Fibroblast of upper back skin (primary cell): ENCODE measurements at regions not wholly inside any gene's neighbourhood (a gene's known extent, or its start where the extent isn't known, plus 50 kb on each side); places are given as distances from the start of the nearest gene placed in this dataset.
"Not testable (repeated sequence)": the region's sequence is repeated elsewhere in the genome, so short reads cannot be mapped to it uniquely, and the experiment has no call there.

ENCODE experiments used
- DNase-seq: peaks from one replicate; pipeline ENCODE4 v3.0.0-alpha.2; 2013

DNA sequence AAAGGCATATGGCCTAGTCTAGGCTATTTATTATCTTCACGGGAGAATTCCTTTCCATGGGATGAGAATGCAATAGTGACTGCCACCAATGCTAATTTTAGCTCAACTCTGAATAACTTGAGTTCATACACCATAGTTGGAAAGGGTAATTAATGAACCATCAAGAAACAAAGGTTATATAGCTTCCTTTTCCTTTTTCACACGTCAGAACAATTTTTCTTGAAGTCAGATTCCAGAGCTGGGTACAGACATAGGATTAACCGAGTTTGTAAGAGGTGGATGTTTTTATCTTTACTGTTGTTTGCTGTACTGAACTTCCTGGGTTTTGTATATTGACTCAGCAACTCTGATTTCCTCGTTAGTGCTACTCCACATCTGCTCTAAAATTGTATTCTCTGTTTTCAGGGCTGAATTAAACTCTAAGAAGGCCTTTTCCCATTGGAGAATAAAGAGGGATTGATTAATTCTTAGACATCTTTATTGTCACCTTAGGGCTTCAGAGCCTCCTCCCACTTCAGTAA is 262.0 kb downstream of the NUF2 start:
- DNase-seq, result no peak

- no peak for DNase-seq
These were observed 264.0 kb downstream of the NUF2 start for GRCh38 chr1:163585796-163586195.

DNA sequence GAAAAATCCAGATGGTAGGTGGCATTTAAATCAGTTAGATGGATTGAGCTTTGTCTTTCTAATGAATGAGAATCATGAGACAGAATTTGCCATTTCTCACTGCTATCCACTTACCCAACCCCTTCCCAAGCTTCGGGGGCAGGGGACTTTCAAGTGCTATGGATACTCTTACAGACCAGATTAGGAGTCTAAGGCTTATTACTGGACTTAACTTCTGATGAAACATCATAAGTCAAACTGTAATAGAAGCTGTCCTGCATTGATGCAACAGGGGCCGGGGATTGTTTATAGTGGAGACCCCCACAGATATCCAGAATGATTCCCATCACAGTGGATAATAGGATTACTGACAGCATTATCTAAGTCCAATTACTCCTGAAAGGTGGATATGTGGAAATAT is 267.0 kb downstream of the NUF2 start:
- DNase-seq, result no peak

DNA sequence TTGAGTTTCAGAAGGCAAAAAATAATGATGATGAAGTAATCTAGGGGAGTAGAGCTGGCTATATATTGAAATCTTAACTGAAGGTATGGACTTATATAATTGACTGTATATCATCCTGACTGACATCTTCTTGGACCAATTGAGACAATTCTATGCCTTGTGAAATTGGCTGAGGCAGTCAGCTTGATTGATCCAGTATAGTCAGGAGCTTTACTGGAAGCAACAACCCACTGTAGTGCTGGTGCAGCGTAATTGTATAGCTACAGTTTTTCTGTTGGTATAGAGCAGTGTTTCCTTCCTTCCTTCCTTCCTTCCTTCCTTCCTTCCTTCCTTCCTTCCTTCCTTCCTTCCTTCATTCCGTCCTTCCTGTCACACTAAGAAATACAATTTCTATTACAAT is 268.0 kb downstream of the NUF2 start:
- no peak for DNase-seq

- not testable (repeated sequence) for DNase-seq
These were observed 269.4 kb downstream of the NUF2 start for GRCh38 chr1:163591131-163591530.

GRCh38 chr1:163592623-163593022 is 270.9 kb downstream of the NUF2 start:
- DNase-seq, result not testable (repeated sequence)

DNA sequence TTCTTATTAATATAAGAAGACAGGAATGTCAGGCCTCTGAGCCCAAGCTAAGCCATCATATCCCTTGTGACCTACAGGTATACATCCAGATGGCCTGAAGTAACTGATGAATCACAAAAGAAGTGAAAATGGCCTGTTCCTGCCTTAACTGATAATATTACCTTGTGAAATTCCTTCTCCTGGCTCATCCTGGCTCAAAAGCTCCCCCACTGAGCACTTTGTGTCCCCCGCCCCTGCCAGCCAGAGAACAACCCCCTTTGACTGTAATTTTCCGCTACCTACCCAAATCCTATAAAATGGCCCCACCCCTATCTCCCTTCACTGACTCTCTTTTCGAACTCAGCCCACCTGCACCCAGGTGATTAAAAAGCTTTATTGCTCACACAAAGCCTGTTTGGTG is 274.4 kb downstream of the NUF2 start:
- not testable (repeated sequence) for DNase-seq

DNA sequence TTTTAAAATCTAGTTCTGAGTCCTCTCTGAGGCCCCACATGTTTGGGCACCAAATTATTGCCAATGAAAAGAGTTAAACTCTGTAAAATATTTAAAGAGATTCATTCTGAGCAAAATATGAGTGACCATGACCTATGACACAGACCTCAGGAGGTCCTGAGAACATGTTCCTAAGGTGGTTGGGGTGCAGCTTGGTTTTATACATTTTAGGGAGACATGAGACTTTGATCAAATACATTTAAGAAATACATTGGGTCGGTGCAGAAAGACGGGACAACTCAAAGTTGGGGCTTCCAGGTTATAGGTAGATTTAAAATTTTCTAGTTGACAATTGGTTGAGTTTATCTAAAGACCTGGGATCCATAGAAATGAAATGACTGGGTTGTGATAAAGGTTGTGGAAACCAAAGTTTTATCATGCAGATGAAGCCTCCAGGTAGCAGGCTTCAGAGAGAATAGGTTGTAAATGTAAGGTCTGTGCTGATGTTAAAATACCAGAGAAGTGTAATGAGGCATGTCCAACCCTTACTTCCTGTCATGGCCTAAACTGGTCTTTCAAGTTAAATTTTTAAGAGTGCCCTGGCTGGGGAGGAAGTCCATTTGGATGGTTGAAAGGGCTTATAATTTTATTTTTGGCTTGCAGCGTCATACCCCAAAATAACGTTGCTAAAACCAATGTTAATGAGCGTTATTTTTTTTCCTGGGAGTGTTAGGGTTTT is 274.9 kb downstream of the NUF2 start:
- DNase-seq, result no peak

- no peak for DNase-seq
These were observed 282.6 kb downstream of the NUF2 start for GRCh38 chr1:163604321-163604720.

- DNase-seq, result no peak
These were observed 283.1 kb downstream of the NUF2 start for GRCh38 chr1:163604896-163605295.

DNA sequence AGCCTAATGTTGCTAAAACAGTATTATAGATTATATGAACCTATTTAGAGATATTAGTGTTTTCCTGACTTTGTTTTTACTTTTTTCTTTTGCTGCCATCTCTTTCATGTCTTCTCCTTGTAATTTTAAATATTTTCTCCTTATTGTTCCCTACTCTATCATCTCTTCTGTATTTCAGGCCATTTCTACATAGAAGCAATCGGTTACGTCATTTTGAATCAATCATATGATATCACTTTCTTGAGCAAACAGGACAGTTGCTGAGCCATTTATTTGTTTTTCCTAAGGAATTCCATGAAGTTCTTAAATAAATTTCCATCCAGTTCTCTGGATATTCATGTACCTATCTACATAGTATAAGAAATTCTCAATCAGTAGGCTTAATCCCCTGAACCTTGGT is 287.2 kb downstream of the NUF2 start:
- DNase-seq, result no peak

DNA sequence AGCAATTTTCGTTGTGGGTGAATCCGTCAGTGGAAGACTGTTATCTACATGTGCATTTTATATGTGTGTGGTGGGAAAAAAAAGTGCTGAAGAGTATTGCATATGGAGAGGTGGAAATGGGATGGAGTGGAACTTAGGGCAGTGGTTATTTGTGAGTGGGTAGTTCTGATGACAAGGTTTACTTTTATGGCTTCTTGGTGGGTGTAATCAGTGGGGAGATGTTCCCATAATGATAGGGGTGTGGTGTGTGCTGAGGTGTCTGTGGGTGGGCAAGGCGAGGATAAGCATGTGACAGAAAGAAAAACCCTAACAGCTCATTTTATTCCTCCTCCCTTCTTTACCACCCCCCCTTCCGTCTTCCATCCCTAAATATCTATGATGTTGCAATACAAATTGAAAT is 288.1 kb downstream of the NUF2 start:
- no peak for DNase-seq

DNA sequence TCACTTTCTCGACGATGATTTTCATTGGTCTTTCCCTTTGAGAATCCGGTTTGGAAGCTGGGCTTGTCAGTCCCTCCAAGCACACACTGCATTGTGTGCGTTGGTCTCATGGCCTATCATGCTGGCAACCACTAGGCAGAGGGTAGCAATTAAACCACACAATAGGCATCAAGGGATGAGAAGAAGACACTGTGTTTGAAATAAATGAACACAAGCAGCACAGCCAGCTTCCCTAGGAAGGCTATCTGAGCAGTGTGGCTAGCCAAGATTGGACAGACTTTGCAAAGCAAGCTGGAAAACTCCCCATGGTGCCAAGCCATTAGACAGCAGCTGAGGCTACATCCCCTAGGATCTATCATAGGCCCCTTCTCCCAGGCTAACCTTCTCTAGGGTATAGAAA is 288.7 kb downstream of the NUF2 start:
- no peak for DNase-seq

- DNase-seq, result no peak
These were observed 292.6 kb downstream of the NUF2 start for GRCh38 chr1:163614361-163614760.

DNA sequence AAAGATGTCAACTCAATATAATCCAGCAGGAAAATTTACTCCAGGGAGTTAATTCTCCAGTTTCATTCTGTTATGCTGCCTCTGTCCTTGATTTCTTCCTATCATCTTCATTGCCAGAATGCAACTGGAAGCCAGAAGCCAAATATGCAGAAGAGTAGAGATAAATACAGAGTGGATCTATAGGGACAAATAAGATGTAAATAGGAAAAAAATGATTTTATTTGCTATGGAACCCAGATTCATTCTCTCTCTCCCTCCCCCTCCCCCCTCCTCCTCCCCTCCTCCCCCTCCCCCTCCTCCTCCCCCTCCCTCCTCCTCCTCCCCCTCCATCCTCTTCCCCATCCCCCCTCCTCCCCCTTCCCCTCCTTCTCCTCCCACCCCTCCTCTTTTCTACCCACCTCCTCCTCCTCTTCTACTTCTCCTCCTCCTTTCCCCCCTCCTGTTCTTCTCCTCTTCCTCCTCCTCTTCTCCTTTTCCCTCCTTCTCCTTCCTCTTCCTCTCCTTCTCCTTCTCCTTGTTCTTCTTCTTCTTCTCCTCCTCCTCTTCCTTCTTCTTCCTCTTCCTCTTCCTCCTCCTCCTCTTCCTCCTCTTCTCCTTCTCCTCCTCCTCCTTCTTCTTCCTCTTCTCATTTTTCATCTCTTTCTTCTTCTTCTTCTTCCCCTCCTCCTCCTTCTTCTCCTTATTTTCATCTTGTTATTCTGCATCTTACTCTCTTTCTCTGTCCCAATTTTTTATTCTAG is 306.4 kb downstream of the NUF2 start:
- no peak for DNase-seq

- no peak for DNase-seq
These were observed 310.5 kb downstream of the NUF2 start for GRCh38 chr1:163632269-163632668.

GRCh38 chr1:163633366-163633765 is 311.6 kb downstream of the NUF2 start:
- no peak for DNase-seq

GRCh38 chr1:163645676-163646075 is 323.9 kb downstream of the NUF2 start:
- DNase-seq, result not testable (repeated sequence)

GRCh38 chr1:163650624-163651023 is 328.9 kb downstream of the NUF2 start:
- no peak for DNase-seq

DNA sequence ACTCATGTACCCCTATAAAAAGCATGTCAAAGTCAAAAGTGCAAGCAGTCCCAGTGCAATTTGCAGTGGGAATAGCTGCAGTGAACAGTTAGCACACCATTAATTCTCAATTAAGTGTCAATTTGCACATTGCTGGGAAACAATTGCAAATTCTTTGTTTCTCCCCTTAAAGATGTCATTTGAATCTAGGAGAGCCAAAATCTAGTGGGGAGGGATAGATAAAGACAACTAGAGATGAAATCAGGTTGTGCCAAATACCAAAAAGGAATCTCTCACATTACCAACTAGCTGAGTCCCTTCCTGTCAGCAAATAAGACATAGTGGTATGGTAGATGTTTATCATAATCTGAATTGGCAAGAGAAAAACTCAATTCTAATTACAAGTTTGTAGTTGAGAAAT is 330.7 kb downstream of the NUF2 start:
- DNase-seq, result no peak

DNA sequence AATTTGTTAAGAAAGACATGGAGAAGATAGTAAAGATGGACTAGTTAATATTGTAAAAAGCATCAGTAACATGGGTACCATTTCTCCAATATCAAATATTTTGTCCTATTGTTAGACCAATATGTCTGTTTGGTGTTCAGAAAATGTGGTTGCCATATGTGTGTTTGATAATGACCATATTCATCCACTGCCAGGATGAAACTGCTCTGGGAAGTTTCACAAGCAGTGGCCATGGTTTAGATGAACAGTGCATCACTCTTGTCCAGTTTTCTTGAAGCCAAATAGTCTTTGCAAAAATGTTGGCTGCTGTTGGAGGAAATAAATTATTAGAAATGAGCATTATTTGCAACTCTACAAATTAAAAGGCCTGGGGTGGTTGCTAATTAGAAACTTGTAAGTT is 333.8 kb downstream of the NUF2 start:
- no peak for DNase-seq

DNA sequence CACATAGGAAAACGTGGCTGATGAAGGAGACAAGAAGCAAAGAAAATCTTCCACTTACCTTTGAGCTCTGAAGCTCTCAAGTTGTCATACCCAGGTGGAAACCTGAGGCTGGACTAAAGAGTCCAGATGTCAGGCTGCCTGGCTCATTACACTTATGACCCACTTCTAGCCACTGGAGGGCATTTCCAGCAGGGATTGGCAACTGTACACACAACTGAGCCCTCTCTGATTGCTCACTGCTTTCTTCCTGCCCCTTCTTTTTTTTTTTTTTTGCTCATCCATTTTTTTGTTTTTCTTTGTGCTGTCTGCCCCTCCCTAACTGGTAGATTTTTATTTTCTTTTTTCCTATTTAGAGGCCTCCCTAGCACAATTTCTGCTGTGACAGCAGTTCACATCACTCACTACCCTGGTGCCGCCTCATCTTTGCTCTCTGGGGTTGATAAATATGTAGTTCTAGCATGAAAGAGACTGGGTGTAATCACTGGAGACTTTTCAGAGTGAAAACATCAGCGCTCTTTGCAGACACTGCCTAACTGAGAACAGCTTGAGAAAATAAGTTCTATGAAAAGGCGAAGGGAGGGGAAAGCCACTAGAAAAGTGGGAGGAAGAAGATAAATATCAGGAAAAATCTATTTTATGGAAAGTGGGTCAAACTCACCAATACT is 334.5 kb downstream of the NUF2 start:
- DNase-seq, result no peak

GRCh38 chr1:163657719-163658118 is 336.0 kb downstream of the NUF2 start:
- DNase-seq, result no peak

DNA sequence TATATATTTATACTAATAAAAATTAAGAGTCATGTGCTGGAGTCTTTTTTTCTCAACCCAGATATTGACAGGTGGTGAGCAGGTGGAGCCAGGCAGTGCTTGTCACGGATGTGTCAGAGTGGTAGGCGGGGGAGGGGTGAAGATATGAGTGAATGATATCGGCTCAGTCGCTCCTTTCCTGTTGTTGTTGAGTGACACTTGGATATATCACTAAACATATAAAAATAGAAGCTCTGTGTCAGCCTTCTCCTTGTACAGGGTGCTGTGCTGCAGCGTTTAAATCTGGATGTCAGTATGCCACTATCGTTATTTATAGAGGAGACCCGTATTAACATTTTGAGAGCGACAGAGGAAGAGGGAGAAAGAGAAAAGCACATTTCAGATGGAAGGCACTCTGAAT is 339.6 kb downstream of the NUF2 start:
- no peak for DNase-seq
